GM12872 (cell line): ENCODE measurements at regions not wholly inside any gene's neighbourhood (a gene's known extent, or its start where the extent isn't known, plus 50 kb on each side); places are given as distances from the start of the nearest gene placed in this dataset.

Experiments
- CTCF ChIP-seq: IDR thresholded peaks from 3 replicates; pipeline ENCODE4 v1.5.1; 2011; ENCODE audit warnings: low read depth, mild to moderate bottlenecking, low read length, moderate library complexity; ENCODE audit not compliant: insufficient read depth

DNA sequence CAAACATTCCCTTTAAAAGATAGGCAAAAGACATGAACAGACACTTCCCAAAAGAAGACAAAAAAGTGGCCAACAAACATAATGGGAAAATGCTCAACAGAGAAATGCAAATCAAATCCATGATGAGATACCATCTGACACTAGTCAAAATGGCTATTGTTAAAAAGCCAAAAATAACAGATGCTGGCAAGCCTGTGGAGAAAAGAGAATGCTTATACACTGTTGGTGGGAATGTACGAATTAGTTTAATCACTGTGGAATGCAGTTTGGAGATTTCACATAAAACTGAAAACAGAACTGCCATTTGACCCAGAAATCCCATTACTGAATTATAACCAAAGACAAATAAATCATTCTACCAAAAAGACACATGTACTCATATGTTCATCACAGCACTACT is 58.3 kb upstream of the WDR41 start:
- no peak for TF ChIP-seq CTCF

DNA sequence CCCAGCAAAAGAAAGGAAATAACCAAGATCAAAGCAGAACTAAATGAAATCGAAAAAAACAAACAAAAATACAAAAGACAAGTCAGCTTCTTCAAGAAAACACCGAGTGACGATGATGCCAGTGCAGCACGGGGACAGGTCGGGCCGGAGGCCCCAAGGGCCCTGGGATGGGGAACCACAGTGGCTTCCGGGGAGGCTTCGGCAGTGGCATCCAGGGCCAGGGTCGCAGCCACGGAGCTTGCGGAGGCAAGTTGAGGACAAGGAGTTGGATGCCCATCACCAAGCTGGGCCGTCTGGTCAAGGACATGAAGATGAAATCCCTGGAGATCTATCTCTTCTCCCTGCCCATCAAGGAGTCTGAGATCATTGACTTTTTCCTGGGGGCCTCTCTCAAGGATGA is 53.2 kb upstream of the WDR41 start:
- no peak for TF ChIP-seq CTCF
